Mucosa of rectum (tissue), 2 donors: ENCODE measurements at regions not wholly inside any gene's neighbourhood (a gene's known extent, or its start where the extent isn't known, plus 50 kb on each side); places are given as distances from the start of the nearest gene placed in this dataset.
"Not testable (repeated sequence)": the region's sequence is repeated elsewhere in the genome, so short reads cannot be mapped to it uniquely, and the experiment has no call there.

ENCODE experiments used
- H3K27ac ChIP-seq, 2 donors: one replicate each; pipeline ENCODE4 v1.7.0; 2013; ENCODE audit warnings: inconsistent platforms in 2 of 2, low read depth in 2 of 2, low read length in 2 of 2
- H3K27me3 ChIP-seq, 2 donors: one replicate each; pipeline ENCODE4 v1.7.0; 2013; ENCODE audit warnings: low read length in 2 of 2; ENCODE audit not compliant: control insufficient read depth in 2 of 2, insufficient read depth in 2 of 2
- H3K36me3 ChIP-seq, 2 donors: one replicate each; pipeline ENCODE4 v1.7.0; 2013; ENCODE audit warnings: low read length in 2 of 2; ENCODE audit not compliant: control insufficient read depth in 2 of 2, insufficient read depth in 2 of 2
- H3K4me1 ChIP-seq, 2 donors: one replicate each; pipeline ENCODE4 v1.7.0; 2013; ENCODE audit warnings: low read length in 2 of 2, mild to moderate bottlenecking in 1 of 2; ENCODE audit not compliant: control insufficient read depth in 2 of 2, insufficient read depth in 2 of 2
- H3K4me3 ChIP-seq, 2 donors: one replicate each; pipeline ENCODE4 v1.7.0; 2013; ENCODE audit warnings: low read length in 2 of 2
- H3K9ac ChIP-seq, 2 donors: one replicate each; pipeline ENCODE4 v1.7.0; 2013; ENCODE audit warnings: low read length in 2 of 2, low read depth in 1 of 2, mild to moderate bottlenecking in 1 of 2
- H3K9me3 ChIP-seq, 2 donors: one replicate each; pipeline ENCODE4 v1.7.0; 2013; ENCODE audit warnings: low read length in 2 of 2; ENCODE audit not compliant: control insufficient read depth in 2 of 2
- donor health status: healthy.
- donor health status: Normal muscosa, but diverticular disease.

DNA sequence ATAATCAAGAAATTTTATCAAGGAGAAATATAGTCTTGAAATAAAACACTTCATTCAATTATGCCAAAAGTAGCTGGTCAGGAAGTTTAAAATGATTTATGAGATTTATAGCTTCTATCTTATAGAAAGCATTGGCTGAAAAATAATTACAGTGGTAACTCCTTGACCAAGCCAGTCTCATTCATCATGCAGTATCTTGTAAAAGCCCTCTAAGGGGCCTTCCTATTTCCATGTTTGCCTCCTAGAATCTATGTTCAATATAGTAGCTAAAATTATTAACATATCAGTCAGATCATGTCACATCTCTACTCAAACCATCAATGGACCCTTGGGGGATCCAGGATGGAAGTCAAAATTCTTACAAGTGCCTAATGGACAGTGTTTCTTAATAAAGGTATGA is 393.4 kb upstream of the ST8SIA4 start:
- no peaks in the 10 kb centered on the region for H3K4me1 ChIP-seq

DNA sequence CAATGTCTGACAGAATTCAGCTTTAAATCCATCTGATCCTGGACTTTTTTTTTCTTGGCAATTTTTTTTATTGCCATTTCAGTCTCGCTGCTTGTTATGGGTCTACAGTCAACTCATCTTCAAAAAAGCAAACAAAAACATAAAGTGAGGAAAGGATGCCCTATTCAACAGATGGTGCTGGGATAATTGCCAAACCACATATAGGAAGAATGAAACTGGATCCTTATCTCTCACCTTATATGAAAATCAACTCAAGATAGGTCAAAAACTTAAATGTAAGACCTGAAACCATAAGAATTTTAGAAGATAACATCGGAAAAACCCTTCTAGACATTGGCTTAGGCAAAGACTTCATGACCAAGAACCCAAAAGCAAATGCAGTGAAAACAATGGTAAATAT is 389.1 kb upstream of the ST8SIA4 start:
- H3K9me3 ChIP-seq = no peaks in the 10 kb centered on the region
- no peak overlapping the region for H3K4me3 ChIP-seq
- H3K27ac ChIP-seq = no peak overlapping the region
- H3K27me3 ChIP-seq = no peaks in the 10 kb centered on the region
- H3K4me1 ChIP-seq = no peaks in the 10 kb centered on the region
- no peak overlapping the region for H3K9ac ChIP-seq
- no peaks in the 10 kb centered on the region for H3K36me3 ChIP-seq

More for the DNA sequence above, 393.4 kb upstream of the ST8SIA4 start:
- Histone ChIP-seq H3K27me3 (no peaks in the 10 kb centered on the region), H3K9ac (no peak overlapping the region), H3K36me3 (no peaks in the 10 kb centered on the region), H3K9me3 (no peaks in the 10 kb centered on the region), H3K4me3 (no peak overlapping the region), H3K27ac (no peak overlapping the region)

DNA sequence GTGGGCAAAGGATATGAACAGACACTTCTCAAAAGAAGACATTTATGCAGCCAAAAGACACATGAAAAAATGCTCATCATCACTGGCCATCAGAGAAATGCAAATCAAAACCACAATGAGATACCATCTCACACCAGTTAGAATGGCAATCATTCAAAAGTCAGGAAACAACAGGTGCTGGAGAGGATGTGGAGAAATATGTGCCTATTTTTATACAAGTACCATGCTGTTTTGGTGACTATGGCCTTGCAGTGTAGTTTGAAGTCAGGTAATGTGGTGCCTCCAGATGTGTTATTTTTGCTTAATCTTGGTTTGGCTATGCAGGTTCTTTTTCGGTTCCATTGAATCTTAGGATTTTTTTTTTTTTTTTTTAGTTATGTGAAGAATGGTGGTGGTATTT is 387.7 kb upstream of the ST8SIA4 start:
- H3K36me3 ChIP-seq, H3K4me3 ChIP-seq, H3K27ac ChIP-seq, H3K4me1 ChIP-seq, H3K9ac ChIP-seq, H3K27me3 ChIP-seq, H3K9me3 ChIP-seq: not testable (repeated sequence)

DNA sequence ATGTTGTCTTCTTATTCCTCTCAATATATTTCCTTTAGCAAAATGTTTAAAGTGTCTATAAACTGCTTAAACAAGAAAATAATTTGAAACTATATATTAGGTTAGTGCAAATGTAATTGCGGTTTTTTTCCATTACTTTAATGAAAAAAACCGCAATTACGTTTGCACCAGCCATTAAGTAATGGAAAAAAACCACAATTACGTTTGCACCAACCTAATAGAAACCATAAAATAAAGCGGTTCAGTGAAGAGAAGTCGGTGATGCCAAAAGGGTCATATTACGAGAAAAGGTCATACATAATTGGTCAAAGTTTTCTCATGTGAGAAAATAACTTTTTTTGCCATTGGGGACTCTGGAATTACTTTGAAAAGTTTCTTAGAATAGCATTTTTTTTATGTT is 385.6 kb upstream of the ST8SIA4 start:
- Histone ChIP-seq H3K4me1 (no peaks in the 10 kb centered on the region), H3K9ac (no peak overlapping the region), H3K27ac (no peak overlapping the region), H3K36me3 (no peaks in the 10 kb centered on the region), H3K4me3 (no peak overlapping the region), H3K27me3 (no peaks in the 10 kb centered on the region), H3K9me3 (no peaks in the 10 kb centered on the region)

DNA sequence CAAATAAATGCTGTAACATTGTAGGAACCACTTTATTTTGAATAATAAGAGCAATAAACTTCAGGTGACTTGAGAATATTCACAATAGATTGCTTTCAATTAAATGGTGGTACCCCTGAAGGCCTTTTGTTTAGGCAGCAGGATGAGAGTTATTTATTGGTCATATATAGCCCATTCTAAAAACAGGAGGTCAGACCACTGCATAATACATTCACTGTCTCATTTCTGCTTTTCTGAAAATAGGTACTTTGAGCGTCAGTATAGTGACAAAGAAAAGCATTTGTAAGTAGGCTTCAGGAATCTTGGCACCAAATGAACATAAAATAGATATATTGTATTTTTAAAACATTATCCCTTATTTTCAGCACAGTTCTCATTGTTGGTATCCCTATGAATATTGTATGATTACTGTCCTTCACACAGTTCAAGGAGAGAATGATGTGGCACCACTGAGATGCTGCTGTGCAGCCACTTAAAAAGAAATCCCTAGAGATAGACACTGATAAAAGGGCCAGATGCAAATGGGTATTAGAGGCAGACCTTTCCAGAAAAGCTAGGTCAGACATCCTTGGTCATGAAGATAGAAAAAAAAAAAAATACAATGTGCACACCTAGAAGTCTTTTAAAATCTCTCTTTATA is 381.8 kb upstream of the ST8SIA4 start:
- Histone ChIP-seq H3K4me3 (no peak overlapping the region), H3K9me3 (no peaks in the 10 kb centered on the region), H3K36me3 (no peaks in the 10 kb centered on the region), H3K27me3 (no peaks in the 10 kb centered on the region), H3K27ac (no peak overlapping the region), H3K4me1 (no peaks in the 10 kb centered on the region), H3K9ac (no peak overlapping the region)

DNA sequence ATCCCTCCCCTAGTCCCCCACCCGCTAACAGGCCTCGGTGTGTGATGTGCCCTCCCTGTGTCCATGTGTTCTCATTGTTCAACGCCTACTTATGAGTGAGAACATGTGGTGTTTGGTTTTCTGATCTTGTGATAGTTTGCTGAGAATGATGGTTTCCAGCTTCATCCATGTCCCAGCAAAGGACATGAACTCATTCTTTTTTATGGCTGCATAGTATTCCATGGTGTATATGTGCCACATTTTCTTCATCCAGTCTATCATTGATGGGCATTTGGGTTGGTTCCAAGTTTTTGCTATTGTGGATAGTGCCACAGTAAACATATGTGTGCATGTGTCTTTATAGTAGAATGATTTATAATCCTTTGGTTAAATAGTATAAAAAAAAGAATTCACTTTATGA is 380.9 kb upstream of the ST8SIA4 start:
- not testable (repeated sequence) for H3K4me3 ChIP-seq, H3K36me3 ChIP-seq, H3K9ac ChIP-seq, H3K27me3 ChIP-seq, H3K27ac ChIP-seq, H3K4me1 ChIP-seq, H3K9me3 ChIP-seq

DNA sequence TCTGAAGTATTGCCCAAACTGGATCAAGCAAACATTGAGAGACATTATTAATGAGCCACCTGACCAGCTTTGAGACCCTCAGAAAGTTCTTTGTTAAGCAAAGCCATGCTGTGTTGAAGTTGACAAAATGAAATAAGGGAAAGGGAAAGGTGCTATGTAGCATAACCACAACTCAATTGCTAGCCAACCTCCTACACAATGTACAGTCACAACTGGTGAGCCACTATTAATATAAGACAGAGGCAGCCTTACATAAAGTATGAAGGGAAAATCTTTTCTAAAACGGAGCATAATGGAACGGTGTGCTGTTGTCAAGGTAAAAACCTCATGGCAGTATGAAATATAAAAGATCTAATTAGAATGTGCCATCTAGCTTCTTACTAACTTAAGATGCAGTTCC is 375.8 kb upstream of the ST8SIA4 start:
- H3K4me1 ChIP-seq = no peaks in the 10 kb centered on the region
- H3K27me3 ChIP-seq = no peaks in the 10 kb centered on the region
- H3K4me3 ChIP-seq = no peak overlapping the region
- H3K27ac ChIP-seq = no peak overlapping the region
- H3K9ac ChIP-seq = no peak overlapping the region
- H3K36me3 ChIP-seq = no peaks in the 10 kb centered on the region
- no peaks in the 10 kb centered on the region for H3K9me3 ChIP-seq

DNA sequence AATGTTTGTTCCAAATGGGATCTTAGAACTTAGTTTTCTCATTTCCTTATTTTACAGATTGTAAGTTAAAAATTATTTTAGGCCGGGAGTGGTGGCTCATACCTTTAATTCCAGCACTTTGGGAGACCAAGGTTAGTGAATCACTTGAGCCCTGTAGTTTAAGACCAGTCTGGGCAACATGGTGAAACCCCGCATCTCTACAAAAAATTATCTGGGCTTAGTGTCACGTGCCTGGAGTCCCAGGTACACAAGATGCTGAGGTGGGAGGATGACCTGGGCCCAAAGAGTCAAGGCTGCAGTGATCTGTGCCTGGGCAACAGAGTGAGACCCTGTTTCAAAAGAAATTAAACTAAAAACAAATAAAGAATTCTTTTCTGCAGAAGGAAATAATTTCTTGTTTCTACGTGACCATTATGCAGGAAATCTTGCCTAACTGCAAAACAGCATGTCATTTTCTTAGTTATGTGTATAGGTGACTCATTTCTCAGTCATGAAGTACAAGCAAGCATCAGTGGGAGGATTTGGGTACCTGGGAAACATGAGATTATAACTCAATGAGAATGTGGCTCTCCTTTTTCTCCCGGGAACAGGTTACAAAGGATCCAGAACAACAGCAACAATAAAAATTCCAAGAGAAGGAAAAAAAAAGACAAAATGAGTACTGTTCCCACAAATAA is 375.1 kb upstream of the ST8SIA4 start:
- Histone ChIP-seq H3K27ac (no peak overlapping the region), H3K4me3 (no peak overlapping the region), H3K9me3 (no peaks in the 10 kb centered on the region)

DNA sequence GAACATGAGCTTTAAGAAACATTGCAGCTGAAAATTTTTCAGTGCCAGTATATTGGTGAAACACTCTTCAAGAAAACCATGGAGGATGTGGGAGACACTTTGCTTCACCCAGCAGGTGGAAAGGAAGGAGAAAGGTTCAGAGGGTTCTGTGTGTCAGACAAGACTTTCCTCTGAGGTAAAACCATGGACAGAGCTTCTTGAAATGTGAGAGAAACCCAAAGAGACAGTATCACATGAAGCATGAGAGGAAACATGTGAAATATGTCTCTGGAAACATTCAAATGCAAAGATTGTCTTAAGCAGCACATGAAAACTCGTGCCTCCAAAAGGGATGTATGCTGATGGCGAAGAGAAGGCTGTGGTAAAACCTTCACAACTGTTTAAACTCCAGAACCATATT is 368.9 kb upstream of the ST8SIA4 start:
- Histone ChIP-seq H3K9ac (no peak overlapping the region), H3K9me3 (no peaks in the 10 kb centered on the region), H3K36me3 (no peaks in the 10 kb centered on the region), H3K27me3 (no peaks in the 10 kb centered on the region), H3K4me1 (no peaks in the 10 kb centered on the region), H3K27ac (no peak overlapping the region), H3K4me3 (no peak overlapping the region)

More for the DNA sequence above, 375.1 kb upstream of the ST8SIA4 start:
- Histone ChIP-seq H3K36me3 (no peaks in the 10 kb centered on the region), H3K27me3 (no peaks in the 10 kb centered on the region), H3K4me1 (no peaks in the 10 kb centered on the region), H3K9ac (no peak overlapping the region)

DNA sequence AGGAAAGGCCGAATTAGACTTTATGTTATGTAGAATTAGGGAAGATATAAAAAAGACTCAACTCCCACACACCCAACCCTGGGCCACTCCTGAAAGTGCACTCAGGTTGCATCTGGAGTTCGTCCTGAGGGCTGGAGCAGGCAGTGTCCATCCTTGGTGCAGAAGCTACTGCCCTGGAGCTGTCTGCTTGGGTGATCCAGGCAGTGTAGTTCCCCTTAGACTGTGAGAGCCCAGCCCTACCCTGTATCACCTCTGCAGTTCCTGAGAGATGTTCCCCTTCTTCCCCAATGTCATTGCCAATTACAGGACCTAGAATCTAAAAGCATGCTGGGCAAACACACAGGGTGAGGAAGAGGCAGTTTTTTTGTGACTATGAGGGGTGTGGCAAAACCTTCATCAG is 368.3 kb upstream of the ST8SIA4 start:
- no peak overlapping the region for H3K4me3 ChIP-seq
- no peaks in the 10 kb centered on the region for H3K27me3 ChIP-seq
- H3K36me3 ChIP-seq = no peaks in the 10 kb centered on the region
- H3K4me1 ChIP-seq = no peaks in the 10 kb centered on the region
- H3K9me3 ChIP-seq = no peaks in the 10 kb centered on the region
- H3K27ac ChIP-seq = no peak overlapping the region
- no peak overlapping the region for H3K9ac ChIP-seq
